SK-N-MC (cell line): ENCODE measurements at regions not wholly inside any gene's neighbourhood (a gene's known extent, or its start where the extent isn't known, plus 50 kb on each side); places are given as distances from the start of the nearest gene placed in this dataset.
"Not testable (repeated sequence)": the region's sequence is repeated elsewhere in the genome, so short reads cannot be mapped to it uniquely, and the experiment has no call there.

Source experiments
- DNase-seq: peaks from one replicate; pipeline ENCODE4 v3.0.0-alpha.2; 2011; ENCODE audit warnings: low read depth, low spot score
- H3K27ac ChIP-seq: fragments of 200-600 bp; sonication (generic); 2 replicates; pipeline ENCODE4 v1.5.1; 2016; ENCODE audit warnings: mixed run types
- H3K36me3 ChIP-seq: fragments of 200-600 bp; sonication (generic); 2 replicates; pipeline ENCODE4 v1.6.1; 2017; ENCODE audit warnings: antibody characterized with exemption, low read length, mixed read lengths; ENCODE audit not compliant: insufficient read depth
- H3K4me3 ChIP-seq: fragments of 200-600 bp; sonication (generic); 2 replicates; pipeline ENCODE4 v1.5.1; 2016
- H3K9ac ChIP-seq: fragments of 200-600 bp; sonication (generic); 2 replicates; pipeline ENCODE4 v1.8.0; 2017; ENCODE audit warnings: mixed run types, mixed read lengths; ENCODE audit not compliant: insufficient read length
- H3K9me3 ChIP-seq: fragments of 200-600 bp; sonication (generic); 2 replicates; pipeline ENCODE4 v1.6.1; 2017; ENCODE audit warnings: low read depth, mild to moderate bottlenecking, antibody characterized with exemption, low read length, moderate library complexity, mixed read lengths
- EZH2 ChIP-seq: fragments of 200-600 bp; sonication (generic); IDR thresholded peaks from one replicate; pipeline ENCODE4 v1.6.1; 2017; ENCODE audit warnings: antibody characterized with exemption
- FOXP2 ChIP-seq: optimal IDR thresholded peaks from 2 replicates; pipeline ENCODE3; 2011; ENCODE audit warnings: mild to moderate bottlenecking, moderate library complexity; ENCODE audit not compliant: insufficient read depth; ENCODE audit errors: extremely low read length, control extremely low read depth
- POLR2AphosphoS5 ChIP-seq: IDR thresholded peaks from 2 replicates; pipeline ENCODE4 v1.6.1; 2012; ENCODE audit warnings: mild to moderate bottlenecking, low read depth, low read length, borderline replicate concordance

DNA sequence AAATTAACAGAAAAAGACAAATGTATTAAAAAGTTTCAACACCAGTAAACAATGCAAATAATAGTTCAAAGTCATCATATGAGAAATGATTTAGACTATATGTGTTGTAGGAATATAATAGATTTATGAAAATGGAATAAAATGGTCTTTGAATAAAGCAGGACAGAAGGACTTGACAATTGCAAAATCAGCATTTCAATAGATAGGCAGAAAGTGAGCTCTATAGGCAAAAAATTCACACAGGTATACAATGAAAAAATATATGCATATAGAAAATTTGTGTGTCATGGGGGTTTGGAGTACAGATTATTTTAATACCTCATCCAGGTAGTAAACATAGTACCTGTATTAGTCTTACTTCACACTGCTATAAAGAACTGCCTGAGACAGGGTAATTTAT is 571.1 kb upstream of the EYS start:
- no peak for DNase-seq
- H3K4me3 ChIP-seq = no peak overlapping the region
- TF ChIP-seq FOXP2 = no peak
- TF ChIP-seq EZH2 = no peak
- no peak for TF ChIP-seq POLR2AphosphoS5
- no peak overlapping the region for H3K9ac ChIP-seq
- no peak overlapping the region for H3K27ac ChIP-seq
- H3K36me3 ChIP-seq = no peaks in the 10 kb centered on the region
- H3K9me3 ChIP-seq = no peaks in the 10 kb centered on the region

DNA sequence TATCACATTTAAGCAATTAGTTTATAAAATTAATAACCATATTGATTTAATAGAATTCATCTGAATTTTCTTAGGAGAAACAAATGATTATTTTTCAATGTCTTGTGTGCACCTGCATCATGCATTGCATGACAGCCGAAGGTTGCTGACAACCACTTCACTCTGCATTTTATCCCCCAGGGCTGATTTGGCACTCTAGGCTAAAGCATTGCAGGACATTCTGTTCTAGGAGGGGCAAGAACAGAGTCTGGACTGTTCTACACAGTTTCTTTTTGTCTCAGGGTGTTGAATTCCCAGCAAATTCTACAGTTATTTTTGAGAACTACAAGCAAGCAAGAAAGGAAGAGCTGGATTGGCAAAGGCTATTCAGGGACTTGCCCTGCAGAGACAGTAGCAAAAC is 570.4 kb upstream of the EYS start:
- DNase-seq = no peak
- no peak overlapping the region for H3K9ac ChIP-seq
- H3K9me3 ChIP-seq = no peaks in the 10 kb centered on the region
- H3K4me3 ChIP-seq = no peak overlapping the region
- H3K36me3 ChIP-seq = no peaks in the 10 kb centered on the region
- no peak overlapping the region for H3K27ac ChIP-seq
- no peak for TF ChIP-seq FOXP2
- TF ChIP-seq EZH2 = no peak
- TF ChIP-seq POLR2AphosphoS5 = no peak

DNA sequence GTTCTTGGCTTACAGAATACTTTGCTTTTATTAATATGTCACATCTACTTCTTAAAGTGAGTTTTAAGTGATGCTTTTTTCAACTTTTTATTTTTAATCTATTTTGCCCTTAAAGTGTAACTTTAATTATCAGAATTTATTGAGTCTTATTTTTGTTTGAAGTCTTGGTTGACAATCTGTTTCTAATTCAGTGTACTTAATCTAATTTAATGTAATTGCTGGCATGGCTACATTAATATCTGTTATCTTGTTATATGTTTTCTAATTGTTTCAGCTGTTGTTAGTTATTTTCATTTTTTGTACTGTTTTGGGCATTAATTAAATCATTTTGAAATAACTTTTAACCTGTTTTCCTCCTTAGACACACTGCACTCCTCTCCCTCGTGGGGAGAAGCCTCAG is 558.7 kb upstream of the EYS start:
- H3K4me3 ChIP-seq = no peak overlapping the region
- no peak for DNase-seq
- no peak for TF ChIP-seq EZH2
- TF ChIP-seq POLR2AphosphoS5 = no peak
- no peak for TF ChIP-seq FOXP2
- H3K36me3 ChIP-seq = no peaks in the 10 kb centered on the region
- H3K27ac ChIP-seq = no peak overlapping the region
- H3K9me3 ChIP-seq = no peaks in the 10 kb centered on the region
- H3K9ac ChIP-seq = no peak overlapping the region

DNA sequence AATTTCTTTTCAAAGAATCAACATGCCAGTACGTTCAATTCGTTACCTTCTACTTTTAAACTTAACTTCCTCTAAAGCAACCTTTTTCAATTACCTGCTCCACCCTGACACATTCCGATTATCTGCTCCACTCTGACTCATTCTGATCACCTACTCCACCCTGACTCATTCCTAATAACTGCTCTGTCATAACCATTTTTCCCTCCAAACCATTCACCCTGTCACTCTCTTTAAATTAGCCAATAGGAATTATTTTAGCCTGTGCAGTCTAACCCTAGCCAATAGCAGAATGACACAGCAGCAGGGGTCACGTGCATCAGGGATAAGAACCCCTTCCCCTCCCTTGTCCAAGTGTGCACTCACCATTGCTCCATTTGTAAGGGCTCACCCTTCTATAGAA is 557.4 kb upstream of the EYS start:
- no peak for TF ChIP-seq EZH2
- TF ChIP-seq POLR2AphosphoS5 = no peak
- TF ChIP-seq FOXP2 = no peak
- DNase-seq = no peak
- no peaks in the 10 kb centered on the region for H3K36me3 ChIP-seq
- no peak overlapping the region for H3K27ac ChIP-seq
- H3K9me3 ChIP-seq = no peaks in the 10 kb centered on the region
- no peak overlapping the region for H3K4me3 ChIP-seq
- H3K9ac ChIP-seq = no peak overlapping the region

DNA sequence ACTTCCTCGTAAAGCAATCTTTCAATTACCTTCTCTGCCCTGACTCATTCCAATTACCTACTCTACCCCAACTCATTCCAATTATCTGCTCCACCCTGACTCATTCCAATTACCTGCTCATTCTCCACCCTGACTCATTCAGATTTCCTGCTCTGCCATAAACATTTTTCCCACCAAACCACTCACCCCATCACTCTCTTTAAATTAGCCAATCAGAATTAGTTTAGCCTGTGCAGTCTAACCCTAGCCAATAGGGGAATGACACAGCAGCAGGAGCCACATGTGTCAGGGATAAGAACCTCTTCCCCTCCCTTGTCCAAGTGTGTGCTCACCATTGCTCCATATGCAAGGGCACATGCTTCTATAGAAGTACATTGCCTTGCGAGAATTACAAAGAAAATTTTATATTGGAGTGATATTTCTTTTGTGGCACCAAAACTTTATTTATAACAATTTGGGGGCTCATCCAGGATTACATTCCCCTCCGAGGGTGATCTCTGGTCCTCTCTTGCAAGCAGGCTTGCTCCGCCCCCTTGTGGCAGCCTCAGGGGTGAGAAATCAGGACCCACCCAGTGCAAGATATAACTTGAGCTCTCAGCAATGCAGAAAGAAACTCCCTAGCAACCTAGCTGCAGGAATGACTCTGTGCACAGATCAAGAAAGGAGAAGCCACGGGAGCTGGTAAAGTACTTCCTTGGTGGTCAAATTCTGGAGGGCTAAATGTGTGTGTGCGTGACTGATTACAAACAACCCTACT is 551.9 kb upstream of the EYS start:
- not testable (repeated sequence) for H3K9ac ChIP-seq, H3K9me3 ChIP-seq, H3K27ac ChIP-seq, H3K36me3 ChIP-seq, H3K4me3 ChIP-seq, DNase-seq

DNA sequence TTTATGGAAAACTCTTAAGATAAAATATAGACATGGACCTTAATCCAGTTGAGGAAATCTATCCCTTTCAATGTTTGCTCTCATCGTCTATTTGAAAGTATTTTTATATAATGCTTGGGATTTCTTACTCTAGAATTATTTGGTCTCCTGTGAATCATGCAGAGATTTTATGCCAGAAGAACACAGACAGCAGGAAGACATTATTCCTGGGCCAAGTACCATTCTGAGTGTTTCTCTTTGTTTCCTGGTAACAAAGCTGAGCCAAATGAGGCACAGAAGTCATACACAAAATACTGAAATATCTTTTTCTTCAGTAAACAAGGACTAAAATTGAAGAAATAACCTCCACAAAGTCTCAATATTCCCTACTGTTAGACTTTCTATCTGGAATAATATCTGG is 538.2 kb upstream of the EYS start:
- no peak overlapping the region for H3K9ac ChIP-seq
- no peak overlapping the region for H3K27ac ChIP-seq
- TF ChIP-seq FOXP2 (no peak), EZH2 (no peak), POLR2AphosphoS5 (no peak)
- no peak for DNase-seq
- no peak overlapping the region for H3K4me3 ChIP-seq
- H3K36me3 ChIP-seq = no peaks in the 10 kb centered on the region
- H3K9me3 ChIP-seq = no peaks in the 10 kb centered on the region

DNA sequence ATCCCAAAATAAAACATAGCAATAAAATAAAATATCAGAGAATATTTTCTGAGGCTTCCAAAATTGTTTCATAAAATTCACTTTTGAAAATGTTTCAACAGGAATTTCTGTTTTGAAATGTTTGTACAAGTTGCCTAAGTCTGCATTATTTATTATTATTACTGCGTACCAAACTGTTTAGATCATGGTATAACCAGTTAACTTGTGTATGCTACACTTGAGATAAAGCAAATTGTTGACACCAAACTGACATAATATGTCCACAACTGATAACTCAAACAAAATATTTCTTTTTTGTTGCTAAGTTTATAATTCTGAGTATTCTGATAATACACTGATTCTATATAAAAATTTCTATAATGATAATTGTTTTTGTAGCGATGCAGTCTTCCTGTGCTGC is 531.8 kb upstream of the EYS start:
- Histone ChIP-seq H3K4me3 (no peak overlapping the region), H3K27ac (no peak overlapping the region), H3K9ac (no peak overlapping the region), H3K36me3 (no peaks in the 10 kb centered on the region), H3K9me3 (no peaks in the 10 kb centered on the region)
- TF ChIP-seq EZH2 (no peak), POLR2AphosphoS5 (no peak), FOXP2 (no peak)
- no peak for DNase-seq

DNA sequence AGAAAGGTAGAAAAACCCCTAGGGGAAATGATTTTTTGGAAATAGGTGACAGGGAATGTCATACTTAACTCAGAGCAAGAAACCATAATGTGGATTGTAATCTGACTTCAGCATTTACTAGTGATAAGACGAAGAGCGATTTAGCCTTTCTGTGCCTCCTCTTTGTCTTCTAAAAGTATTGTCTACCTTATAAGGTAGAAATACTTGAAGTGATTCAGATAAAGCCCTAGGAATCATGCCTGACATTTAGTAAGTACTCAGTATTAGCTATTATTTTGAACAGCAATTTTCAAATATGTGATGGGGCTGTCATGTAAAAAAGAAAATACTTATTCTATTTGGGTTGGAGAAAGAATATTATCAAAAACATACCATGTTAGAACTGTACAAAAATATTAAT is 525.9 kb upstream of the EYS start:
- H3K36me3 ChIP-seq = no peaks in the 10 kb centered on the region
- TF ChIP-seq POLR2AphosphoS5 (no peak), FOXP2 (no peak), EZH2 (no peak)
- H3K9me3 ChIP-seq = no peaks in the 10 kb centered on the region
- no peak for DNase-seq
- H3K9ac ChIP-seq = no peak overlapping the region
- no peak overlapping the region for H3K4me3 ChIP-seq
- no peak overlapping the region for H3K27ac ChIP-seq

DNA sequence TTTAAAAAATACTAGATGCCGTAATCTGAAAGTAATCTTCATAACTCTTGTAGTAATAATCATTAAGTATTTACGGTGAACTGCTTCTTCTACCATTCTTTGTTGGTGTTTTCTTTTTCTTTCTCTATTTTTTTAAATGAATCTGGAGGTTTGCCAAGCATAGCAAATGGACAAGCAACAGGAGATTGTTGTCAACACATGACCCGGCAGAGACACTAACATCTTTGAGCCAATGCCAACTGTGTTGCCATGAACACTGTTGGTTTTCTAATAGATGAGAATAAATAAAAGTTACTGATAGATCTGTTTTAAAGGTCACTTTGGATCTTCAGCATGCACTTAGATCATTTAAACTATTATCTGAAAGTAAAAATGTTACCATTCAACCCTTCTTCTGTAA is 523.6 kb upstream of the EYS start:
- Histone ChIP-seq H3K9me3 (no peaks in the 10 kb centered on the region), H3K27ac (no peak overlapping the region), H3K4me3 (no peak overlapping the region), H3K9ac (no peak overlapping the region), H3K36me3 (no peaks in the 10 kb centered on the region)
- TF ChIP-seq POLR2AphosphoS5 = no peak
- TF ChIP-seq EZH2 = no peak
- no peak for TF ChIP-seq FOXP2
- no peak for DNase-seq
